ENCODE measurements at regions not wholly inside any gene's neighbourhood (a gene's known extent, or its start where the extent isn't known, plus 50 kb on each side); places are given as distances from the start of the nearest gene placed in this dataset.

DNA sequence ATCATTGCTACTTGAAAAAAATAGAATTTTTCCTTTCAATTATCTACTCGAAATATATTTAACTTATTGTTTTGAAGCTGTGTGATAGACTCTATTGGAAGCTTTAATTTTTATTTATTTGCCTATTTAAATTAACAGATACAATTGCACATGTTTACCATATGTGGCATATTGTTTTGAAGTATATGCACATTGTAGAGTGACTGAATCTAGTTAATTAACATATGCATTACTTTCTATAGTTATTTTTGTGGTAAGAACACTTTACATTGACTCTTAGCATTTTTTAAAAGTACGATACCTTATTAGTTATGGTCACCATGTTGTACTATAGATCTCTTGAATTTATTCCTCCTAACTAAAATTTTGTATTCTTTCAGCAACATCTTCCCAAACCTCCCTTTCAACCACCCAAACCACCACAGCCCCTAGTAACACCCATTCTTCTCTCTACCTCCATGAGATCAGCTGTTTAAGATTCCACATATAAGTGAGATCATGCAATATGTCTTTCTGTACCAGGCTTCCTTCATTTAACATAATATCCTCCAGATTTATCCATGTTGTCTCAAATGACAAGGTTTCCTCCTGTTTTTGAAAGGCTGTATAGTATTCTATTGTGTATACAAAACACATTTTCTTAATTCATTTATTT lies 58.5 kb upstream of the SPHKAP start:
- H3K36me3 ChIP-seq (ENCODE audit: insufficient read depth, low read length): no peaks in the 10 kb centered on the region
- TF ChIP-seq EZH2 (IDR thresholded peaks at IDR 0.05; ENCODE audit: borderline replicate concordance, low read length): no peak
- TF ChIP-seq, protein P1, sequence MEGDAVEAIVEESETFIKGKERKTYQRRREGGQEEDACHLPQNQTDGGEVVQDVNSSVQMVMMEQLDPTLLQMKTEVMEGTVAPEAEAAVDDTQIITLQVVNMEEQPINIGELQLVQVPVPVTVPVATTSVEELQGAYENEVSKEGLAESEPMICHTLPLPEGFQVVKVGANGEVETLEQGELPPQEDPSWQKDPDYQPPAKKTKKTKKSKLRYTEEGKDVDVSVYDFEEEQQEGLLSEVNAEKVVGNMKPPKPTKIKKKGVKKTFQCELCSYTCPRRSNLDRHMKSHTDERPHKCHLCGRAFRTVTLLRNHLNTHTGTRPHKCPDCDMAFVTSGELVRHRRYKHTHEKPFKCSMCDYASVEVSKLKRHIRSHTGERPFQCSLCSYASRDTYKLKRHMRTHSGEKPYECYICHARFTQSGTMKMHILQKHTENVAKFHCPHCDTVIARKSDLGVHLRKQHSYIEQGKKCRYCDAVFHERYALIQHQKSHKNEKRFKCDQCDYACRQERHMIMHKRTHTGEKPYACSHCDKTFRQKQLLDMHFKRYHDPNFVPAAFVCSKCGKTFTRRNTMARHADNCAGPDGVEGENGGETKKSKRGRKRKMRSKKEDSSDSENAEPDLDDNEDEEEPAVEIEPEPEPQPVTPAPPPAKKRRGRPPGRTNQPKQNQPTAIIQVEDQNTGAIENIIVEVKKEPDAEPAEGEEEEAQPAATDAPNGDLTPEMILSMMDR (IDR thresholded peaks at IDR 0.05; ENCODE audit: low read length): no peak
- H3K9me3 ChIP-seq (ENCODE audit: low read length): no peaks in the 10 kb centered on the region
- no peak overlapping the region for H2AFZ ChIP-seq (ENCODE audit: low read length)
- no peaks in the 10 kb centered on the region for H3K9me2 ChIP-seq (ENCODE audit: low read depth, low read length)
- no peak overlapping the region for H3K4me2 ChIP-seq (ENCODE audit: low read length)
- no peaks in the 10 kb centered on the region for H3K79me2 ChIP-seq (ENCODE audit: insufficient read depth, low read length)
- H3K27me3 ChIP-seq (ENCODE audit: insufficient read depth, low read length): no peaks in the 10 kb centered on the region
- H3K9ac ChIP-seq (ENCODE audit: low read length): no peak overlapping the region
- H3F3A ChIP-seq (ENCODE audit: insufficient read depth, low read length): no peaks in the 10 kb centered on the region
- H3K4me3 ChIP-seq (ENCODE audit: low read depth, low read length, poor library complexity, severe bottlenecking): no peak overlapping the region
- no peaks in the 10 kb centered on the region for H3K4me1 ChIP-seq (ENCODE audit: insufficient read depth, low read length, severe bottlenecking)
- no peaks in the 10 kb centered on the region for H4K20me1 ChIP-seq (ENCODE audit: insufficient read depth, low read length)
- no peak overlapping the region for H3K27ac ChIP-seq (ENCODE audit: low read depth, low read length, poor library complexity, severe bottlenecking)

DNA sequence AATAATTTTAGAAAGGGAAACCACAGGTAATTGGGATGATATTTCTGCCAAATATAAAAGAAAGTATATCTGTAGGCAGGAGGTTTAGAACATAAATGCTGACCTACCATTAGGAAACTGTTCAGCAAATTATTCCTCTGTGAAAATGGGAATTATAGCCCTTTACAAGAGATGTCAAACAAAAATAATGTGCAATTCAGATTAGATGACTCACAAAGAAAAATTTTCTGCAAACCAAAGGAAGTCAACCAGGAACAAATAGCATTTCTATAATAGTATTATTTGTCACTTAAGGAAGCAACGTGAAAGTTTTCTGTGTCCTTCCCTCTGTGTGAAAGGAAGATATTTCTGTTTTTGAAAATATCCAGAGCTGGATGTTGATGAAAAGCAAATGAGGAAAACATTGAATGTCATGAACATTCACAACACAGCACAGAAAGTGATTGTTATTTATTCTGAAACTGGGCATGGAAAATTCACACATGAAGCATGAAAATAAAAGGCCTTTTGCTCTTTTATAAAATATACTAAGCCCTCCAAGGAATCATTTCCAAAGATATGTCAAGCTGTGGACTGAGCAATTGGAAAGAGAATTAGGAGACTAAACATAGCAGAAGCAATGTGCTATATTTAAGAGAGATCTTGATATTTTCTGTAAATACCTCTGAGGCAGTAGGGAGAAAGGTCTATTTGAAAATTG lies 57.9 kb upstream of the SPHKAP start:
- no peaks in the 10 kb centered on the region for H3F3A ChIP-seq (ENCODE audit: insufficient read depth, low read length)
- no peak overlapping the region for H3K27ac ChIP-seq (ENCODE audit: low read depth, low read length, poor library complexity, severe bottlenecking)
- H3K9me3 ChIP-seq (ENCODE audit: low read length): no peaks in the 10 kb centered on the region
- H3K9me2 ChIP-seq (ENCODE audit: low read depth, low read length): no peaks in the 10 kb centered on the region
- H3K9ac ChIP-seq (ENCODE audit: low read length): no peak overlapping the region
- no peaks in the 10 kb centered on the region for H4K20me1 ChIP-seq (ENCODE audit: insufficient read depth, low read length)
- no peak overlapping the region for H2AFZ ChIP-seq (ENCODE audit: low read length)
- no peaks in the 10 kb centered on the region for H3K79me2 ChIP-seq (ENCODE audit: insufficient read depth, low read length)
- H3K36me3 ChIP-seq (ENCODE audit: insufficient read depth, low read length): no peaks in the 10 kb centered on the region
- H3K27me3 ChIP-seq (ENCODE audit: insufficient read depth, low read length): no peaks in the 10 kb centered on the region
- no peak overlapping the region for H3K4me2 ChIP-seq (ENCODE audit: low read length)
- no peaks in the 10 kb centered on the region for H3K4me1 ChIP-seq (ENCODE audit: insufficient read depth, low read length, severe bottlenecking)
- no peak overlapping the region for H3K4me3 ChIP-seq (ENCODE audit: low read depth, low read length, poor library complexity, severe bottlenecking)
- TF ChIP-seq, protein P1 (IDR thresholded peaks at IDR 0.05; ENCODE audit: low read length): no peak
- no peak for TF ChIP-seq EZH2 (IDR thresholded peaks at IDR 0.05; ENCODE audit: borderline replicate concordance, low read length)
